Body of pancreas (tissue), 4 donors: ENCODE measurements at regions not wholly inside any gene's neighbourhood (a gene's known extent, or its start where the extent isn't known, plus 50 kb on each side); places are given as distances from the start of the nearest gene placed in this dataset.

Experiments used
- CTCF ChIP-seq, 7 experiments: fragments of 450-650 bp in 4 of 7; fragments of 200-600 bp in 3 of 7; sonication (generic) in 3 of 7; IDR thresholded peaks; one replicate each; pipeline ENCODE4 v1.5.1; 2016 to 2019; ENCODE audit warnings: antibody characterized with exemption in 7 of 7
- POLR2A ChIP-seq, 3 donors: fragments of 450-650 bp; IDR thresholded peaks; one replicate each; pipeline ENCODE4 v1.6.1; 2016; ENCODE audit warnings: antibody characterized with exemption in 3 of 3, mild to moderate bottlenecking in 2 of 3

DNA sequence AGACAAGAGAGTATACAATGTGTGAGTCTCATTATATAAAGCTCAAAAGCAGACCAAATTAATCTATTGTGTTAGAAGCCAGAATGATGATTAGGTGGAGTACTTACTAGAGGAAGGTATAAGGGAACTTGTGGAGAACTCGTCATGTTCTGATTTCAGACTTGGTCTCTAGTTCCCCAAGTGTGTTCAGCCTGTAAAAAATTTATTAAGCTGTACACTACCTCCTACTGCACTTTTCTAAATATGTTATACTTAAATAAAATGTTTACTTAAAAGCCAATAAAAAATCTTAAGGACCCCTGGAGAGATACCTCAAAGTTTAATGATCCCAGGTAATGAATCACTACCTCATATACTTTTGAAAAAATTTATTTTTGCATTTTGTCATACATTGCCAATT is 130.4 kb upstream of the PLCB4 start:
- TF ChIP-seq CTCF (IDR thresholded peaks at IDR 0.05), result no peak
- no peak for TF ChIP-seq POLR2A (IDR thresholded peaks at IDR 0.05)
